ENCODE measurements at regions not wholly inside any gene's neighbourhood (a gene's known extent, or its start where the extent isn't known, plus 50 kb on each side); places are given as distances from the start of the nearest gene placed in this dataset.
A peak's percentile ranks its signal among the peaks of the same experiment; 100 is the strongest.

DNA sequence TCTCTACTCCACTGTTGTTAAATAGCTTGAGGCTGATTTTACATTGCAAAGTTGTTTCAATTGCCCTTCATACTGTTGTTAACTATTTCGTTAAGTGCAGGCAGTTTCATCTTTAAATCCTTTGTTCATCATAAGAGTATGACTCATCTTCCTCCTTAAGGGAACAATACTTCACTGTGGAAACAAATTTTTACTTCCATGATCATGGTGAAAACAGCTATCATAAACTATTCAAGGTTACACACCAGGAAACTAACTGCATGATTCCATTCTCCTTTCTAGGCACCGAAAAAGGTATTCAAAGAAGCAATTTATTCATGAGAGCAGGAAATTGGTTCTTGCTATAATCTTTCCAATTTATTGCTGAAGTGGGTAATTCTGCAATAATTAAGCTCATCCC is 593.2 kb downstream of the LRRIQ3 start:
- Histone ChIP-seq H3K36me3 (no peaks in the 10 kb centered on the region), H3K4me2 (peak overlapping the region in 2 of 11 experiments; percentile 29 to 41; a peak in 4 of 22 replicates), H3K27me3 (no peaks in the 10 kb centered on the region), H3K4me3 (no peak overlapping the region), H3K27ac (no peak overlapping the region), H3K9ac (no peak overlapping the region), H4K20me1 (no peaks in the 10 kb centered on the region; a peak in 1 of 22 replicates), H3K9me3 (replicated peaks in 1 of 11) (peaks cover 0 to 14% (median 10%) of the 10 kb centered on the region in 11 experiments; a peak in 14 of 22 replicates), H3K4me1 (peaks cover 0 to 10% (median 0%) of the 10 kb centered on the region in 10 experiments; a peak in 4 of 20 replicates)
- no peak for TF ChIP-seq Cebpa-rat (IDR thresholded peaks at IDR 0.05)

DNA sequence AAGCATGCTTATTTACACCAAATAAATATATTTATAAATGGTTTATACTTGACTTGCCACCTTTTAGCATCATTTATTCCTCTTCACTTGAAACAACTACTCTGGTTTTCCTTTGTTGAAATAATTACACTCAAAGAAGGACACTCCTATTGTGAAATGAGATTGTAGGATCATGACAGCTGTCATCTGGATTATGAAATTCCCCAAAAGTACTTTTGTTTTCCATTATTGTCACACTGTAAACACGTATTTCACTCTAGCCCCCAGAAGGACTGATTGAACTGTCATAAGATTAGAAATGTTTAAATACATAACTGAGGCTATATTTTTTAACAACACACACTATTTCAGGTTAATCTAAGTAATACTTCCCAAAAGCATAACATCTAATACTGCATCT is 593.8 kb downstream of the LRRIQ3 start:
- Histone ChIP-seq H3K9ac (no peak overlapping the region), H3K36me3 (no peaks in the 10 kb centered on the region), H3K4me3 (no peak overlapping the region), H4K20me1 (no peaks in the 10 kb centered on the region; a peak in 1 of 22 replicates), H3K27ac (no peak overlapping the region), H3K4me2 (peak overlapping the region in 2 of 11 experiments; percentile 29 to 41; a peak in 3 of 22 replicates), H3K4me1 (peaks cover 0 to 10% (median 0%) of the 10 kb centered on the region in 10 experiments; a peak in 4 of 20 replicates), H3K27me3 (no peaks in the 10 kb centered on the region), H3K9me3 (replicated peaks in 1 of 11) (peaks cover 0 to 19% (median 13%) of the 10 kb centered on the region in 11 experiments; a peak in 14 of 22 replicates)
- TF ChIP-seq Cebpa-rat (IDR thresholded peaks at IDR 0.05) = no peak

DNA sequence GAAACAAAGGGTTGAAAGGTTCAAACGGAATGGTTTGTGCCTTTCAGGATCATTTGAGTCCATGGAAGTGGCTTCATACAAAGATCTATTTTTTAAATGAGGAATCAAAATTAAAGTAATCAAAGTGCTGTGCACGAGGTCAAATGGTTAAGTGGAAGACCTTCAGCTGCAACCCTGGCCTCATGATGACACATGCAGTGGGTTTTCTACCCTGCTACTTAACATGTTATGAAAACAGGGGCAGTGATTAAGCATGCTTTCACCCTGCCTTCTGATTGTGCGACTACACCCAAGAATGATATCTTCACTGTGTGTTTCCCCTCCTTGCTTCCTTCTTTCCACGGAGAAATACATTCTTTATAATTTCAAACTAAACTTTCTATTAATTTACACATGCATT is 604.2 kb downstream of the LRRIQ3 start:
- Histone ChIP-seq H3K36me3 (no peaks in the 10 kb centered on the region), H3K9me3 (replicated peaks in 1 of 11) (peaks cover 0 to 10% (median 0%) of the 10 kb centered on the region in 11 experiments; a peak in 3 of 22 replicates), H3K27ac (peak overlapping the region; percentile 54 to 91 (median 83); a peak in 21 of 22 replicates), H3K27me3 (no peaks in the 10 kb centered on the region), H3K9ac (peak overlapping the region; percentile 35 to 77 (median 63); a peak in 20 of 22 replicates), H3K4me3 (peak overlapping the region; percentile 29 to 60 (median 38); a peak in 14 of 20 replicates), H3K4me1 (peaks cover 20 to 42% (median 28%) of the 10 kb centered on the region in 10 experiments), H4K20me1 (no peaks in the 10 kb centered on the region), H3K4me2 (peak overlapping the region; percentile 63 to 88 (median 78))
- no peak; a peak in 1 of 22 replicates for TF ChIP-seq Cebpa-rat (IDR thresholded peaks at IDR 0.05)

DNA sequence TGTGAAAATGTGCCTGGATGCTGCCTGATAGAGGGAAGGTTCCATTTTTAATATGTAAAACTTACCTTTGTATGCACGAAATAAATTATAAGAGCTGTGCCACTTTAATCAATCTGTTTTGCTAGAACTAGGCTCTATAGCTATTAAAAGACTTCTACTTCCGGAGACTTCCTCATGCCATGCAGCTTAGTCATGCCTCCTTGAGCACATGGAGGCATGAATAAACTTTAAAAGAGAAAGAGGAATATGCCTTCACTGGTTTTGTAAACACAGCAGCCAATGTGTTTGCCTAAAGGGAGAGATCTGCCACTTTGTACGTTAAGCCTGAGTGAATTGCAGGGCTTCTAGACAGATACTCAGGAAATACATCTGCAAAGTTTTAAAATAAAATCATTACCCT is 604.6 kb downstream of the LRRIQ3 start:
- Histone ChIP-seq H3K9me3 (replicated peaks in 1 of 11) (peaks cover 0 to 10% (median 0%) of the 10 kb centered on the region in 11 experiments; a peak in 4 of 22 replicates), H3K4me1 (peaks cover 20 to 42% (median 28%) of the 10 kb centered on the region in 10 experiments), H4K20me1 (no peaks in the 10 kb centered on the region), H3K4me3 (peak overlapping the region; percentile 29 to 60 (median 38); a peak in 18 of 20 replicates), H3K4me2 (peak overlapping the region; percentile 63 to 88 (median 78)), H3K36me3 (no peaks in the 10 kb centered on the region), H3K9ac (peak overlapping the region; percentile 35 to 77 (median 63); a peak in 20 of 22 replicates), H3K27me3 (no peaks in the 10 kb centered on the region), H3K27ac (peak overlapping the region; percentile 54 to 91 (median 83); a peak in 21 of 22 replicates)
- no peak for TF ChIP-seq Cebpa-rat (IDR thresholded peaks at IDR 0.05)

DNA sequence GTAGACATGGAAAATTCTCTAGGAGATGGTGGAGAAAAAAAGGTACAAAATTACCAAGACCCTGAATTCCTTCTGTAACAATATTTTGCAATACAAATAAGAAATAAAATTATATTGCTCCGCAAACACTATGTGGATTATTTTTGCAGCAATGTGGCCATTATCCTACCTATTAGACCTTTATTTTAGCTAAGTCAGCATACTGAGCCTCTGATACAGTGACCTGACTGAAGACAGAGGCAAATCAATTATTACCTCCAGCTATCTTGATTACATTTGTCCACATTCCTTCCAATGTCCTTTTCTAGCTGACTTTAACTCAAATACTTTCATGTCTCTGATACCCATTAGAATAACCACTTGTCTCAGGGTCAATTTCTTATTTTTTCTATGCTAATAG is 610.9 kb downstream of the LRRIQ3 start:
- no peak overlapping the region for H3K27ac ChIP-seq
- no peak overlapping the region for H3K9ac ChIP-seq
- H4K20me1 ChIP-seq = no peaks in the 10 kb centered on the region
- no peak for TF ChIP-seq Cebpa-rat (IDR thresholded peaks at IDR 0.05)
- H3K4me2 ChIP-seq = no peak overlapping the region
- peaks cover 0 to 5% (median 0%) of the 10 kb centered on the region in 11 experiments; a peak in 1 of 22 replicates for H3K9me3 ChIP-seq (replicated peaks in 1 of 11)
- no peaks in the 10 kb centered on the region for H3K36me3 ChIP-seq
- H3K4me3 ChIP-seq = no peak overlapping the region
- H3K27me3 ChIP-seq = no peaks in the 10 kb centered on the region
- peaks cover 0 to 13% (median 4%) of the 10 kb centered on the region in 10 experiments; a peak in 9 of 20 replicates for H3K4me1 ChIP-seq

DNA sequence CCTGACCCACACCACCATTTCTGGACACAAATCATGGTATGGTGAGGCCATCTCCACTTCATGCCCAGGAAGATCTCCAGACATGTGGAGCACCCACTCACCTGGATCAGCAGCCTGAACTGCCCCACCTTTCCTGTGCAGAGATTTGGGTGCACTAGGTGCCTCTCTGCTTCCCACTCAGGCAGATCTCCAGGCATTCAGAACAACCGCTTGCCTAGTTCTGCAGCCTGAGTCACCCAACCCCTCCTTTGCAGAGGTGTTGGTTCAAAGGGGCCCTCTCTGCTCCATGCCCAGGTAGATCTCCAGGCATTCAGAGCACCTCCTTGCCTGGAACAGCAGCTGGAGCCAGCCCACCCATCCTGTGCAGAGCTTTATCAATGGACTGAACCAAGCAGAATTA is 620.8 kb downstream of the LRRIQ3 start:
- H3K27ac ChIP-seq = no peak overlapping the region
- no peak overlapping the region for H3K4me3 ChIP-seq
- no peaks in the 10 kb centered on the region for H3K36me3 ChIP-seq
- no peaks in the 10 kb centered on the region for H4K20me1 ChIP-seq
- no peak overlapping the region for H3K4me2 ChIP-seq
- peaks cover 9 to 51% (median 27%) of the 10 kb centered on the region in 11 experiments; a peak in 20 of 22 replicates for H3K9me3 ChIP-seq (replicated peaks in 1 of 11)
- no peak overlapping the region for H3K9ac ChIP-seq
- TF ChIP-seq Cebpa-rat (IDR thresholded peaks at IDR 0.05) = no peak
- H3K27me3 ChIP-seq = no peaks in the 10 kb centered on the region
- peaks cover 0 to 12% (median 0%) of the 10 kb centered on the region in 10 experiments; a peak in 4 of 20 replicates for H3K4me1 ChIP-seq

DNA sequence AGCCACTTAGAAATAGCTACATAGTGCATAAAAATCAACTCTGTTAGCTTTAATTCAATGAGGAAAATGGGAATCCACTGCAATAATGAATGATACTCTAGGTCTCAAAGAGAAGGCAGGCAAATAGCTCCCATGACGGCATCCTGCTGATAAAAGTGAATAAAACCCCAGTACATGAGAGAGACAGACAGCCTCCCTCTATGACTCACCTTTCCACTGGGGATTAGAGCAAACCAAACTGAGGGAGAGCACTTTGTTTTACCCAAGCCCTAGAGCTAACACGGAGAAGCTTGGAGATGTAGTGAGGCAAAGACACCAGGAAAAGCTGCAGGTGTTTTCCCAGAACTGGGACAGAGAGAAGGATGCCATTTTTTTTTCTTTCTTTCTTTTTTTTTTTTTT is 621.9 kb downstream of the LRRIQ3 start:
- Histone ChIP-seq H3K36me3 (no peaks in the 10 kb centered on the region), H3K4me2 (no peak overlapping the region), H3K4me1 (peaks cover 0 to 12% (median 0%) of the 10 kb centered on the region in 10 experiments; a peak in 4 of 20 replicates)

DNA sequence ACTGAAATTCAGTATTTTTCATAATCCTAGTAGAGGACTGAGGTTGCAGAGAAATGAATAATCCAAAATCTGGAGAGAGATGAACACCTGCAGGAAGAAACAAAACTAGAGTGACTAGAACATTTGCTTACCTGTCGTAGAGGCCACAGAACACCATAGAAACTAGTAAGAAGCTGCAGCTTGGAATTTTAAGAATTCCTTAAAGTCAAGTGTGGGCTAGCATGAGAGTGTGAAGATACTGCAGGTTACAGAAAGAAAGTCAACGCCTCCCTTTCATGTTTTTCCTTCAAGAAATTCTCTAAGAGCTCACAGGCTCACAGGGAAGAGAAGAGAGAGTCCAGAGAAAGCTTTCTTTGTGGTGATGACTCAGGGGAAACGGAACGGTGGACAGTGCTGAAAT is 633.7 kb downstream of the LRRIQ3 start:
- Histone ChIP-seq H4K20me1 (no peaks in the 10 kb centered on the region), H3K9me3 (replicated peaks in 1 of 11) (peaks cover 4 to 16% (median 7%) of the 10 kb centered on the region in 11 experiments), H3K4me2 (no peak overlapping the region), H3K27me3 (no peaks in the 10 kb centered on the region), H3K4me3 (no peak overlapping the region), H3K36me3 (no peaks in the 10 kb centered on the region), H3K9ac (no peak overlapping the region), H3K4me1 (no peaks in the 10 kb centered on the region), H3K27ac (no peak overlapping the region)
- no peak for TF ChIP-seq Cebpa-rat (IDR thresholded peaks at IDR 0.05)

More for the DNA sequence above, 621.9 kb downstream of the LRRIQ3 start:
- TF ChIP-seq Cebpa-rat (IDR thresholded peaks at IDR 0.05) = no peak
- Histone ChIP-seq H3K4me3 (no peak overlapping the region), H3K27ac (no peak overlapping the region), H3K27me3 (no peaks in the 10 kb centered on the region), H4K20me1 (no peaks in the 10 kb centered on the region), H3K9ac (no peak overlapping the region), H3K9me3 (replicated peaks in 1 of 11) (peaks cover 9 to 43% (median 27%) of the 10 kb centered on the region in 11 experiments; a peak in 20 of 22 replicates)

DNA sequence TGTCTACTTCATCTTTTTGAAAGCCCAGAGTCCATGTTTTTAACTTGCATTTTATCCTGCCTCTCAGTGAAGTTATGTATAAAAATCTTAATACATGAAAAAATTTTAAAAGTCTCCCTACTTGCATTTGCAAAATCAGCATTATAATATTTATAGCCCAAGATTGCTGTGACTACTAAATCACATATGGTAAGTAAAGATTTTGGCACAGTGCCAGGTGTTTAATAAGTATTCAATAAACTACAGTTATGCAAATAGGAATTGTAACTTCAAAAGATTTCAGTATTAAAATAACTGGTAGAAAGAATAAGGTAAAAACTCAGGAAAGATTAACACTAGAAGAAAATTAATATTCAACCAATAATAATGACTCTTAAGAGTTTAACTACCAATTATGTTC is 641.7 kb downstream of the LRRIQ3 start:
- H3K4me1 ChIP-seq = no peaks in the 10 kb centered on the region
- TF ChIP-seq Cebpa-rat (IDR thresholded peaks at IDR 0.05) = no peak
- H3K4me2 ChIP-seq = no peak overlapping the region
- H3K9me3 ChIP-seq (replicated peaks in 1 of 11) = peaks cover 18 to 31% (median 24%) of the 10 kb centered on the region in 11 experiments
- H3K36me3 ChIP-seq = no peaks in the 10 kb centered on the region
- H3K4me3 ChIP-seq = no peak overlapping the region
- H3K27ac ChIP-seq = no peak overlapping the region
- H3K9ac ChIP-seq = no peak overlapping the region
- H3K27me3 ChIP-seq = no peaks in the 10 kb centered on the region
- H4K20me1 ChIP-seq = no peaks in the 10 kb centered on the region

DNA sequence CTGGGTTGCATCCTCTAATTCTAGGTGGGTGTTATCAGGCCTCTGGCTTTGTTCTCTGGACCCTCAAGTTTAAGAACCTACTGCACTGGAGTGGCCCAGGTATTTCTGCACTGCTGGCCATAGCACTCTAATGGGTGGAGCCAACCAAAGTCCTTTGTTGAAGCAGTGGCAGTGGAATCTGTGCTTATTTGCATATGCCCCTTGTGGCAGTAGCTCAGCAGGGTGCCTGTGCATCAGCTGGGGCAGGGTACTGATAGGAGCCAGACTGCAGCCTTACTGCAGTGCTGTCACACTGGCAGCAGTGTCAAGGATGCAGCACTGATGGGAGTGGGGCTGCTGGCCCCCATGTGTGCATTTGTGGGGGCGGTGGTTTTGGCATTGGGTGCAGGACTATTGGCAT is 660.6 kb downstream of the LRRIQ3 start:
- Histone ChIP-seq H3K9me3 (replicated peaks in 1 of 11) (peaks cover 0 to 12% (median 0%) of the 10 kb centered on the region in 11 experiments; a peak in 2 of 22 replicates), H4K20me1 (no peaks in the 10 kb centered on the region), H3K4me3 (no peak overlapping the region), H3K4me2 (no peak overlapping the region), H3K27ac (no peak overlapping the region), H3K4me1 (no peaks in the 10 kb centered on the region), H3K36me3 (no peaks in the 10 kb centered on the region), H3K27me3 (no peaks in the 10 kb centered on the region), H3K9ac (no peak overlapping the region)
- TF ChIP-seq Cebpa-rat (IDR thresholded peaks at IDR 0.05) = no peak
